Esophagus muscularis mucosa (tissue), 2 donors: ENCODE measurements at regions not wholly inside any gene's neighbourhood (a gene's known extent, or its start where the extent isn't known, plus 50 kb on each side); places are given as distances from the start of the nearest gene placed in this dataset.

ENCODE experiments used
- EP300 ChIP-seq: sonication (generic); formaldehyde crosslinking; IDR thresholded peaks from one replicate; pipeline ENCODE4 v1.6.1; 2017; ENCODE audit warnings: antibody characterized with exemption
- POLR2A ChIP-seq: fragments of 450-650 bp; IDR thresholded peaks from one replicate; pipeline ENCODE4 v1.6.1; 2017; ENCODE audit warnings: antibody characterized with exemption, moderate library complexity, mild to moderate bottlenecking, low read depth

GRCh38 chr6:41474213-41474933 lies 71.8 kb upstream of the FOXP4 start:
- TF ChIP-seq EP300 (no peak), POLR2A (no peak)
